HEK293T (cell line): ENCODE measurements at regions not wholly inside any gene's neighbourhood (a gene's known extent, or its start where the extent isn't known, plus 50 kb on each side); places are given as distances from the start of the nearest gene placed in this dataset.

Experiments
- ARNT ChIP-seq: fragments of 450-650 bp; IDR thresholded peaks from 2 replicates; pipeline ENCODE4 v1.6.1; 2017; ENCODE audit warnings: mild to moderate bottlenecking
- BHLHE40 ChIP-seq: fragments of 450-650 bp; IDR thresholded peaks from 2 replicates; pipeline ENCODE4 v1.6.1; 2016; ENCODE audit warnings: mild to moderate bottlenecking, moderate library complexity, borderline replicate concordance
- ELF4 ChIP-seq: fragments of 450-650 bp; IDR thresholded peaks from 2 replicates; pipeline ENCODE4 v1.6.1; 2017; ENCODE audit warnings: antibody characterized with exemption
- FOXA1 ChIP-seq: fragments of 450-650 bp; IDR thresholded peaks from 2 replicates; pipeline ENCODE4 v1.6.1; 2016; ENCODE audit warnings: mild to moderate bottlenecking
- FOXK2 ChIP-seq: fragments of 450-650 bp; IDR thresholded peaks from 2 replicates; pipeline ENCODE4 v1.6.1; 2016; ENCODE audit warnings: mild to moderate bottlenecking
- FOXM1 ChIP-seq: fragments of 450-650 bp; IDR thresholded peaks from 2 replicates; pipeline ENCODE4 v1.6.1; 2017; ENCODE audit warnings: mild to moderate bottlenecking, borderline replicate concordance
- SP1 ChIP-seq: fragments of 450-650 bp; IDR thresholded peaks from 2 replicates; pipeline ENCODE4 v1.6.1; 2017
- SUZ12 ChIP-seq: fragments of 450-650 bp; IDR thresholded peaks from 2 replicates; pipeline ENCODE4 v1.6.1; 2016; ENCODE audit warnings: mild to moderate bottlenecking
- TARDBP ChIP-seq: fragments of 450-650 bp; IDR thresholded peaks from 2 replicates; pipeline ENCODE4 v1.6.1; 2016
- ZNF384 ChIP-seq: fragments of 450-650 bp; IDR thresholded peaks from 2 replicates; pipeline ENCODE4 v1.6.1; 2016
- TF ChIP-seq, protein P1 (sequence below): fragments of 450-650 bp; IDR thresholded peaks from 2 replicates; pipeline ENCODE4 v1.6.1; 2016

DNA sequence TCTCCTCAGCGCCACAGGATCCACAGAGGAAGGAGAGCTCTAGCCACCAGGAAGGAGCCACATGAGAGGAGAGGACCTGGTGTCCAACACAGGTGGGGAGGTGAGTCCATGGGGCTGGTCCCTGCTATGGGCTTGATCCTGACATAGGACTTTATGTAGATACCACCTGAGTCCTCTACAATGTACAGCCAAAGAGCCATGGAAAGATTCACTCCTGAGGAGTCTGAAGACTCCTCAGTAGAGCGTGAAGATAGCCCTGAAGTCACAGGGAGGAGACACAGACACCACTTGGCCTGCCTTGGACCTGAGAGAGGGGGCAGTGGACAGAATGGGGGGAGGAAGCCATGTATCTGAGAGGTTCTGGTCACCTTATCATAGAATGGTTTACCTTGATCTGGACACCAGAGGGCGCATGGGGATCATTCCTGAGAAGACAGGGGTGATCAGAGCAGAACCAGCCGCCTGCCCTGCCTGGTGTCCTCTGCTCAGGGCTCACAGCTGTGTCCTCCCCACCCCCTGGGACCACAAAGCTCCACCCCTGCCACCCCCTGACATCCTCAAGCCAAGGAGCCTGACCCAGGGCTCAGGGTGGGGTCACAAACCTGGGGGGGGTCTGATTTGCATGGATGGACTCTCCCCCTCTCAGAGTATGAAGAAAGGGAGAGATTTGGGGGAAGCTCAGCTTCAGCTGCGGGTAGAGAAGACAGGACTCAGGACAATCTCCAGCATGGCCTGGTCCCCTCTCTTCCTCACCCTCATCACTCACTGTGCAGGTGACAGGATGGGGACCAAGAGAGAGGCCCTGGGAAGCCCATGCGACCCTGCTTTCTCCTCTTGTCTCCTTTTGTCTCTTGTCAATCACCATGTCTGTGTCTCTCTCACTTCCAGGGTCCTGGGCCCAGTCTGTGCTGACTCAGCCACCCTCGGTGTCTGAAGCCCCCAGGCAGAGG is 77.0 kb downstream of the ZNF280B start:
- TF ChIP-seq BHLHE40, result no peak
- TF ChIP-seq FOXK2, result no peak
- TF ChIP-seq ELF4, result no peak
- TF ChIP-seq FOXM1, result no peak
- no peak for TF ChIP-seq ZNF384
- no peak for TF ChIP-seq ARNT
- TF ChIP-seq FOXA1, result no peak
- TF ChIP-seq SP1, result no peak
- TF ChIP-seq SUZ12, result no peak
- TF ChIP-seq TARDBP, result no peak
- TF ChIP-seq, protein P1, sequence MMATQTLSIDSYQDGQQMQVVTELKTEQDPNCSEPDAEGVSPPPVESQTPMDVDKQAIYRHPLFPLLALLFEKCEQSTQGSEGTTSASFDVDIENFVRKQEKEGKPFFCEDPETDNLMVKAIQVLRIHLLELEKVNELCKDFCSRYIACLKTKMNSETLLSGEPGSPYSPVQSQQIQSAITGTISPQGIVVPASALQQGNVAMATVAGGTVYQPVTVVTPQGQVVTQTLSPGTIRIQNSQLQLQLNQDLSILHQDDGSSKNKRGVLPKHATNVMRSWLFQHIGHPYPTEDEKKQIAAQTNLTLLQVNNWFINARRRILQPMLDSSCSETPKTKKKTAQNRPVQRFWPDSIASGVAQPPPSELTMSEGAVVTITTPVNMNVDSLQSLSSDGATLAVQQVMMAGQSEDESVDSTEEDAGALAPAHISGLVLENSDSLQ, result no peak
